Adrenal gland (tissue), 5 donors: ENCODE measurements at regions not wholly inside any gene's neighbourhood (a gene's known extent, or its start where the extent isn't known, plus 50 kb on each side); places are given as distances from the start of the nearest gene placed in this dataset.
"Not testable (repeated sequence)": the region's sequence is repeated elsewhere in the genome, so short reads cannot be mapped to it uniquely, and the experiment has no call there.

ENCODE experiments used
- CTCF ChIP-seq, 6 experiments: fragments of 450-650 bp in 4 of 6; fragments of 200-600 bp in 2 of 6; sonication (generic) in 1 of 6; IDR thresholded peaks; 1 replicate in 5 of 6; 2 replicates in 1 of 6; pipeline versions ENCODE4 v1.5.1 to v1.8.0; 2016 to 2021; ENCODE audit warnings: antibody characterized with exemption in 6 of 6, mild to moderate bottlenecking in 2 of 6, moderate library complexity in 1 of 6
- POLR2A ChIP-seq, 2 donors: fragments of 450-650 bp; IDR thresholded peaks; one replicate each; pipeline ENCODE4 v1.6.1; 2017; ENCODE audit warnings: antibody characterized with exemption in 2 of 2, mild to moderate bottlenecking in 2 of 2, moderate library complexity in 1 of 2
- donor health status: DM: no; HTN: no; CAD: no.

GRCh38 chr21:9874136-9874535, 647.2 kb upstream of the TPTE start:
- not testable (repeated sequence) for TF ChIP-seq POLR2A, CTCF (IDR thresholded peaks at IDR 0.05)
